ENCODE measurements at regions not wholly inside any gene's neighbourhood (a gene's known extent, or its start where the extent isn't known, plus 50 kb on each side); places are given as distances from the start of the nearest gene placed in this dataset.

- Histone ChIP-seq H3K9ac (ENCODE audit: low read length in 3 of 3) (no peak overlapping the region), H3K4me3 (ENCODE audit: low read length in 3 of 3) (no peak overlapping the region), H3K27me3 (ENCODE audit: control insufficient read depth, insufficient read depth, low read length) (no peaks in the 10 kb centered on the region), H3K4me1 (ENCODE audit: control insufficient read depth in 2 of 3, insufficient read depth in 2 of 3, low read depth in 1 of 3, low read length in 3 of 3) (no peaks in the 10 kb centered on the region), H3K9me3 (ENCODE audit: control insufficient read depth in 2 of 3, insufficient read depth in 1 of 3, low read length in 3 of 3) (no peaks in the 10 kb centered on the region), H3K36me3 (ENCODE audit: control insufficient read depth in 2 of 3, insufficient read depth in 3 of 3, low read length in 3 of 3) (no peaks in the 10 kb centered on the region), H3K27ac (ENCODE audit: low read depth in 2 of 2, low read length in 2 of 2) (no peak overlapping the region)
- TF ChIP-seq CTCF (IDR thresholded peaks at IDR 0.05; ENCODE audit: borderline replicate concordance, extremely low read depth, insufficient read depth): no peak
- no peak for DNase-seq
- intact Hi-C loops (cut with DNase I): no loop called here
- no peak for FAIRE-seq
Measured at GRCh38 chr6:143613749-143614148, 64.0 kb upstream of the PHACTR2 start.

GRCh38 chr6:143612186-143612585 is 65.6 kb upstream of the PHACTR2 start:
- Histone ChIP-seq H3K9me3 (ENCODE audit: control insufficient read depth in 2 of 3, insufficient read depth in 1 of 3, low read length in 3 of 3) (no peaks in the 10 kb centered on the region), H3K9ac (ENCODE audit: low read length in 3 of 3) (no peak overlapping the region), H3K4me3 (ENCODE audit: low read length in 3 of 3) (no peak overlapping the region), H3K4me1 (ENCODE audit: control insufficient read depth in 2 of 3, insufficient read depth in 2 of 3, low read depth in 1 of 3, low read length in 3 of 3) (no peaks in the 10 kb centered on the region), H3K27ac (ENCODE audit: low read depth in 2 of 2, low read length in 2 of 2) (no peak overlapping the region), H3K27me3 (ENCODE audit: control insufficient read depth, insufficient read depth, low read length) (no peaks in the 10 kb centered on the region), H3K36me3 (ENCODE audit: control insufficient read depth in 2 of 3, insufficient read depth in 3 of 3, low read length in 3 of 3) (no peaks in the 10 kb centered on the region)
- DNase-seq (no peak), FAIRE-seq (no peak)
- TF ChIP-seq CTCF (IDR thresholded peaks at IDR 0.05; ENCODE audit: borderline replicate concordance, extremely low read depth, insufficient read depth): no peak
- intact Hi-C loops (cut with DNase I): no loop called here

DNA sequence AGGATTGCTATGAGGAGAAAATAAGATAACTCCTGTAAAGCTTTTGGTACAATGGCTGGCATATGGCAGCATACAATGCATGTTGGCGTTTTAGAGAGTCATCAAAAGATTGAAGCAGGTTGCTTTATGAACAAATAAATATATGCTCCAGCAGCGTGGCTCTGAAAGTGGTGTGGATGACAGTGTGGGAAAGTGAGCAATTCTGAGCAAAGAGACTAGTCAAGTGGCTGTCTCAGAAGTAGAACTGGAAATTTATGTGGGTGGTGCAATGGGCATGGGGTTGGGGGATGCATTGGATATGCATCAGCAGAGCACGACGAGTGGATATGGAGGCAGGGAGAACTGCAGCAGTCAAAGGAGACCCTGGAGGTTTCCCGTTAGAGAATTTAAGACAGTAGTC is 66.2 kb upstream of the PHACTR2 start:
- TF ChIP-seq CTCF (IDR thresholded peaks at IDR 0.05; ENCODE audit: borderline replicate concordance, extremely low read depth, insufficient read depth): no peak
- FAIRE-seq (no peak), DNase-seq (no peak)
- Histone ChIP-seq H3K4me1 (ENCODE audit: control insufficient read depth in 2 of 3, insufficient read depth in 2 of 3, low read depth in 1 of 3, low read length in 3 of 3) (no peaks in the 10 kb centered on the region), H3K4me3 (ENCODE audit: low read length in 3 of 3) (no peak overlapping the region), H3K9me3 (ENCODE audit: control insufficient read depth in 2 of 3, insufficient read depth in 1 of 3, low read length in 3 of 3) (no peaks in the 10 kb centered on the region), H3K27me3 (ENCODE audit: control insufficient read depth, insufficient read depth, low read length) (no peaks in the 10 kb centered on the region), H3K9ac (ENCODE audit: low read length in 3 of 3) (no peak overlapping the region), H3K27ac (ENCODE audit: low read depth in 2 of 2, low read length in 2 of 2) (no peak overlapping the region), H3K36me3 (ENCODE audit: control insufficient read depth in 2 of 3, insufficient read depth in 3 of 3, low read length in 3 of 3) (no peaks in the 10 kb centered on the region)
- intact Hi-C loops (cut with DNase I): no loop called here

GRCh38 chr6:143609972-143610371 is 67.8 kb upstream of the PHACTR2 start:
- Histone ChIP-seq H3K4me3 (ENCODE audit: low read length in 3 of 3) (no peak overlapping the region), H3K9ac (ENCODE audit: low read length in 3 of 3) (no peak overlapping the region), H3K36me3 (ENCODE audit: control insufficient read depth in 2 of 3, insufficient read depth in 3 of 3, low read length in 3 of 3) (no peaks in the 10 kb centered on the region), H3K27ac (ENCODE audit: low read depth in 2 of 2, low read length in 2 of 2) (no peak overlapping the region), H3K9me3 (ENCODE audit: control insufficient read depth in 2 of 3, insufficient read depth in 1 of 3, low read length in 3 of 3) (no peaks in the 10 kb centered on the region), H3K4me1 (ENCODE audit: control insufficient read depth in 2 of 3, insufficient read depth in 2 of 3, low read depth in 1 of 3, low read length in 3 of 3) (no peaks in the 10 kb centered on the region), H3K27me3 (ENCODE audit: control insufficient read depth, insufficient read depth, low read length) (no peaks in the 10 kb centered on the region)
- TF ChIP-seq CTCF (IDR thresholded peaks at IDR 0.05; ENCODE audit: borderline replicate concordance, extremely low read depth, insufficient read depth): no peak
- intact Hi-C loops (cut with DNase I): no loop called here
- DNase-seq (no peak), FAIRE-seq (no peak)
